CD4-positive, CD25-positive, alpha-beta regulatory T cell (primary cell): ENCODE measurements at regions not wholly inside any gene's neighbourhood (a gene's known extent, or its start where the extent isn't known, plus 50 kb on each side); places are given as distances from the start of the nearest gene placed in this dataset.
A peak's percentile ranks its signal among the peaks of the same experiment; 100 is the strongest.
"Not testable (repeated sequence)": the region's sequence is repeated elsewhere in the genome, so short reads cannot be mapped to it uniquely, and the experiment has no call there.

Source experiments
- ATAC-seq, 2 donors: fragments of 150-1000 bp; cut with Tn5 transposase; one replicate each; pipeline ENCODE4 v1.10.0; 2021; ENCODE audit warnings: low read depth in 2 of 2, moderate number of reproducible peaks in 2 of 2, moderate library complexity in 1 of 2
- DNase-seq, 3 donors: peaks; one replicate each; pipeline versions ENCODE4 v3.0.0 to v3.0.0-alpha.2; 2012 to 2022; ENCODE audit warnings: mixed read lengths in 1 of 3
- H3K27ac ChIP-seq: one replicate; pipeline ENCODE4 v1.7.0; 2013; ENCODE audit warnings: mild to moderate bottlenecking, low read length; ENCODE audit not compliant: insufficient read depth, poor library complexity, severe bottlenecking
- H3K27me3 ChIP-seq: one replicate; pipeline ENCODE4 v1.7.0; 2013; ENCODE audit warnings: low read length; ENCODE audit not compliant: control insufficient read depth, insufficient read depth
- H3K36me3 ChIP-seq: one replicate; pipeline ENCODE4 v1.7.0; 2013; ENCODE audit warnings: mild to moderate bottlenecking, low read length, moderate library complexity; ENCODE audit not compliant: control insufficient read depth, insufficient read depth
- H3K4me1 ChIP-seq: 2 replicates; pipeline ENCODE4 v1.7.0; 2013; ENCODE audit warnings: mild to moderate bottlenecking, low read length; ENCODE audit not compliant: insufficient read depth, control insufficient read depth, poor library complexity, severe bottlenecking
- H3K4me3 ChIP-seq: one replicate; pipeline ENCODE4 v1.7.0; 2013; ENCODE audit warnings: low read depth, mild to moderate bottlenecking, low read length, moderate library complexity
- H3K9me3 ChIP-seq, 2 experiments: 1 replicate in 1 of 2; 2 replicates in 1 of 2; pipeline ENCODE4 v1.7.0; 2013; ENCODE audit warnings: low read length in 2 of 2, mild to moderate bottlenecking in 1 of 2, moderate library complexity in 1 of 2; ENCODE audit not compliant: control insufficient read depth in 2 of 2
- H3K27ac Mint-ChIP-seq, 3 donors: one replicate each; pipeline ENCODE4 v1.8.0; 2020 to 2022; ENCODE audit warnings: mild to moderate bottlenecking in 3 of 3, mixed read lengths in 3 of 3, moderate library complexity in 2 of 3
- H3K27me3 Mint-ChIP-seq: one replicate; pipeline ENCODE4 v1.8.0; 2022; ENCODE audit warnings: mild to moderate bottlenecking, mixed read lengths
- H3K36me3 Mint-ChIP-seq: one replicate; pipeline ENCODE4 v1.8.0; 2020; ENCODE audit warnings: mixed read lengths
- H3K4me1 Mint-ChIP-seq, 4 donors: one replicate each; pipeline ENCODE4 v1.8.0; 2020 to 2022; ENCODE audit warnings: mixed read lengths in 4 of 4, mild to moderate bottlenecking in 1 of 4
- H3K4me3 Mint-ChIP-seq, 4 donors: one replicate each; pipeline ENCODE4 v1.8.0; 2020 to 2022; ENCODE audit warnings: mild to moderate bottlenecking in 4 of 4, mixed read lengths in 4 of 4, moderate library complexity in 3 of 4
- H3K9me3 Mint-ChIP-seq, 7 donors: one replicate each; pipeline ENCODE4 v1.8.0; 2020 to 2022; ENCODE audit warnings: mixed read lengths in 7 of 7, mild to moderate bottlenecking in 3 of 7, moderate library complexity in 2 of 7

GRCh38 chr3:63124090-63124489 lies 154.0 kb upstream of the SYNPR start:
- no peak overlapping the region for H3K4me3 ChIP-seq
- peaks cover 4 to 11% (median 6%) of the 10 kb centered on the region in 7 donors for H3K9me3 Mint-ChIP-seq

GRCh38 chr3:63126530-63126929 lies 151.6 kb upstream of the SYNPR start:
- no peaks in the 10 kb centered on the region for H3K27me3 Mint-ChIP-seq
- no peak for DNase-seq

More at GRCh38 chr3:63124090-63124489, 154.0 kb upstream of the SYNPR start:
- H3K4me1 ChIP-seq, result no peaks in the 10 kb centered on the region
- no peak overlapping the region for H3K4me3 Mint-ChIP-seq
- no peak for ATAC-seq
- no peak for DNase-seq
- no peak overlapping the region for H3K27ac ChIP-seq
- no peaks in the 10 kb centered on the region for H3K36me3 Mint-ChIP-seq
- H3K9me3 ChIP-seq, result no peaks in the 10 kb centered on the region
- no peaks in the 10 kb centered on the region for H3K4me1 Mint-ChIP-seq
- H3K36me3 ChIP-seq, result no peaks in the 10 kb centered on the region
- no peak overlapping the region for H3K27ac Mint-ChIP-seq
- H3K27me3 Mint-ChIP-seq, result no peaks in the 10 kb centered on the region
- H3K27me3 ChIP-seq, result no peaks in the 10 kb centered on the region

GRCh38 chr3:63128380-63128779 lies 149.7 kb upstream of the SYNPR start:
- H3K9me3 ChIP-seq, result no peaks in the 10 kb centered on the region
- H3K27me3 Mint-ChIP-seq, result no peaks in the 10 kb centered on the region
- H3K4me3 Mint-ChIP-seq, result no peak overlapping the region
- no peaks in the 10 kb centered on the region for H3K4me1 Mint-ChIP-seq
- no peak overlapping the region for H3K27ac ChIP-seq
- no peak overlapping the region for H3K27ac Mint-ChIP-seq
- no peak for DNase-seq
- H3K36me3 Mint-ChIP-seq, result no peaks in the 10 kb centered on the region
- ATAC-seq, result no peak
- no peaks in the 10 kb centered on the region for H3K27me3 ChIP-seq
- no peaks in the 10 kb centered on the region for H3K4me1 ChIP-seq
- peaks cover 0 to 9% (median 4%) of the 10 kb centered on the region in 7 donors for H3K9me3 Mint-ChIP-seq
- H3K36me3 ChIP-seq, result no peaks in the 10 kb centered on the region
- H3K4me3 ChIP-seq, result no peak overlapping the region

More at GRCh38 chr3:63126530-63126929, 151.6 kb upstream of the SYNPR start:
- Mint-ChIP-seq H3K4me3 (no peak overlapping the region), H3K36me3 (no peaks in the 10 kb centered on the region), H3K9me3 (peaks cover 2 to 10% (median 4%) of the 10 kb centered on the region in 7 donors), H3K4me1 (no peaks in the 10 kb centered on the region), H3K27ac (no peak overlapping the region)
- Histone ChIP-seq H3K36me3 (no peaks in the 10 kb centered on the region), H3K27me3 (no peaks in the 10 kb centered on the region), H3K9me3 (no peaks in the 10 kb centered on the region), H3K4me3 (no peak overlapping the region), H3K27ac (no peak overlapping the region), H3K4me1 (no peaks in the 10 kb centered on the region)
- ATAC-seq, result no peak

GRCh38 chr3:63130625-63131024 lies 147.5 kb upstream of the SYNPR start:
- H3K4me3 Mint-ChIP-seq, result no peak overlapping the region
- Histone ChIP-seq H3K4me3 (no peak overlapping the region), H3K4me1 (no peaks in the 10 kb centered on the region), H3K27me3 (no peaks in the 10 kb centered on the region), H3K27ac (no peak overlapping the region), H3K36me3 (no peaks in the 10 kb centered on the region), H3K9me3 (no peaks in the 10 kb centered on the region)
- H3K36me3 Mint-ChIP-seq, result no peaks in the 10 kb centered on the region
- DNase-seq, result no peak
- ATAC-seq, result no peak
- peaks cover 0 to 10% (median 3%) of the 10 kb centered on the region in 7 donors for H3K9me3 Mint-ChIP-seq
- H3K4me1 Mint-ChIP-seq, result no peaks in the 10 kb centered on the region
- no peaks in the 10 kb centered on the region for H3K27me3 Mint-ChIP-seq
- H3K27ac Mint-ChIP-seq, result peak overlapping the region in 1 of 3 donors; percentile 27

- ATAC-seq (no peak), DNase-seq (no peak)
- H3K27me3 Mint-ChIP-seq, result no peaks in the 10 kb centered on the region
- H3K9me3 ChIP-seq, result no peaks in the 10 kb centered on the region
- H3K4me1 Mint-ChIP-seq, result no peaks in the 10 kb centered on the region
- peaks cover 0 to 16% (median 2%) of the 10 kb centered on the region in 7 donors for H3K9me3 Mint-ChIP-seq
- no peak overlapping the region for H3K4me3 ChIP-seq
- H3K27me3 ChIP-seq, result no peaks in the 10 kb centered on the region
- no peaks in the 10 kb centered on the region for H3K4me1 ChIP-seq
- no peaks in the 10 kb centered on the region for H3K36me3 Mint-ChIP-seq
- H3K36me3 ChIP-seq, result no peaks in the 10 kb centered on the region
- H3K4me3 Mint-ChIP-seq, result no peak overlapping the region
- no peak overlapping the region for H3K27ac ChIP-seq
- no peak overlapping the region for H3K27ac Mint-ChIP-seq
Measured at GRCh38 chr3:63132461-63133250, 145.5 kb upstream of the SYNPR start.

DNA sequence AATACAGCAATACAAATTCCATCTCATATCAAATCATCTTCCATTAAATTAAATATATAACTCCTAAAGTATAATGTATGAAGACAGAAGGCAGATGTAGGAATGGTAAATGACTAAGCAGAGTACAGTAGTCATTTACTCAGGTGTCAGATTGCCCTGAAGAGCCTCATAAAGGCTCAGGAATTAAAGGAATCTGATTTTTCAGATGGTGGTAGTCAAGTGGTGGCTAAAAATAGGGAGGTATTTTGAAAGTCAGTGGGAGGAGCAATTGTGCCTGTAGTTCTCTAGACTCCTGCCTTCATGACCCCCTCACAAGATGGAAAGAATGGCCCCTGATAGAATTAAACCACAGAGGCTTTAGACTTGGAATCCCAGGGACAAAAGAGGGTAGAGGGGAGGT lies 142.7 kb upstream of the SYNPR start:
- Histone ChIP-seq H3K9me3 (no peaks in the 10 kb centered on the region), H3K4me1 (no peaks in the 10 kb centered on the region), H3K4me3 (no peak overlapping the region), H3K27me3 (no peaks in the 10 kb centered on the region), H3K27ac (no peak overlapping the region), H3K36me3 (no peaks in the 10 kb centered on the region)
- Mint-ChIP-seq H3K36me3 (no peaks in the 10 kb centered on the region), H3K4me1 (no peaks in the 10 kb centered on the region), H3K27me3 (no peaks in the 10 kb centered on the region), H3K4me3 (no peak overlapping the region), H3K27ac (no peak overlapping the region), H3K9me3 (peaks cover 0 to 10% (median 2%) of the 10 kb centered on the region in 7 donors)
- ATAC-seq, result no peak
- no peak for DNase-seq

- not testable (repeated sequence) for H3K27me3 Mint-ChIP-seq, H3K4me3 Mint-ChIP-seq, H3K4me3 ChIP-seq
Measured at GRCh38 chr3:63136249-63136648, 141.9 kb upstream of the SYNPR start.

GRCh38 chr3:63142681-63143080 lies 135.4 kb upstream of the SYNPR start:
- H3K4me3 Mint-ChIP-seq, result no peak overlapping the region
- no peaks in the 10 kb centered on the region for H3K4me1 Mint-ChIP-seq
- H3K27me3 ChIP-seq, result no peaks in the 10 kb centered on the region
- no peaks in the 10 kb centered on the region for H3K4me1 ChIP-seq
- H3K9me3 Mint-ChIP-seq, result peaks cover 0 to 7% (median 2%) of the 10 kb centered on the region in 7 donors
- ATAC-seq (no peak), DNase-seq (no peak)
- no peak overlapping the region for H3K27ac Mint-ChIP-seq
- H3K4me3 ChIP-seq, result no peak overlapping the region
- H3K27me3 Mint-ChIP-seq, result no peaks in the 10 kb centered on the region
- no peaks in the 10 kb centered on the region for H3K36me3 Mint-ChIP-seq
- H3K27ac ChIP-seq, result no peak overlapping the region
- no peaks in the 10 kb centered on the region for H3K9me3 ChIP-seq
- H3K36me3 ChIP-seq, result no peaks in the 10 kb centered on the region

More at GRCh38 chr3:63136249-63136648, 141.9 kb upstream of the SYNPR start:
- not testable (repeated sequence) for H3K36me3 ChIP-seq, H3K4me1 ChIP-seq, ATAC-seq, H3K4me1 Mint-ChIP-seq, DNase-seq, H3K9me3 ChIP-seq, H3K27me3 ChIP-seq, H3K36me3 Mint-ChIP-seq, H3K27ac ChIP-seq
- Mint-ChIP-seq H3K9me3 (peaks cover 0 to 10% (median 2%) of the 10 kb centered on the region in 7 donors), H3K27ac (peak overlapping the region in 1 of 3 donors; percentile 56)
